ENCODE measurements at regions not wholly inside any gene's neighbourhood (a gene's known extent, or its start where the extent isn't known, plus 50 kb on each side); places are given as distances from the start of the nearest gene placed in this dataset.

GRCh38 chr12:85516667-85517325 is 236.8 kb downstream of the ALX1 start (continued):
- TF ChIP-seq, protein P1, sequence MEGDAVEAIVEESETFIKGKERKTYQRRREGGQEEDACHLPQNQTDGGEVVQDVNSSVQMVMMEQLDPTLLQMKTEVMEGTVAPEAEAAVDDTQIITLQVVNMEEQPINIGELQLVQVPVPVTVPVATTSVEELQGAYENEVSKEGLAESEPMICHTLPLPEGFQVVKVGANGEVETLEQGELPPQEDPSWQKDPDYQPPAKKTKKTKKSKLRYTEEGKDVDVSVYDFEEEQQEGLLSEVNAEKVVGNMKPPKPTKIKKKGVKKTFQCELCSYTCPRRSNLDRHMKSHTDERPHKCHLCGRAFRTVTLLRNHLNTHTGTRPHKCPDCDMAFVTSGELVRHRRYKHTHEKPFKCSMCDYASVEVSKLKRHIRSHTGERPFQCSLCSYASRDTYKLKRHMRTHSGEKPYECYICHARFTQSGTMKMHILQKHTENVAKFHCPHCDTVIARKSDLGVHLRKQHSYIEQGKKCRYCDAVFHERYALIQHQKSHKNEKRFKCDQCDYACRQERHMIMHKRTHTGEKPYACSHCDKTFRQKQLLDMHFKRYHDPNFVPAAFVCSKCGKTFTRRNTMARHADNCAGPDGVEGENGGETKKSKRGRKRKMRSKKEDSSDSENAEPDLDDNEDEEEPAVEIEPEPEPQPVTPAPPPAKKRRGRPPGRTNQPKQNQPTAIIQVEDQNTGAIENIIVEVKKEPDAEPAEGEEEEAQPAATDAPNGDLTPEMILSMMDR (CRISPR knock-in tag; IDR thresholded peaks at IDR 0.05): no peak
- TF ChIP-seq, protein P2, sequence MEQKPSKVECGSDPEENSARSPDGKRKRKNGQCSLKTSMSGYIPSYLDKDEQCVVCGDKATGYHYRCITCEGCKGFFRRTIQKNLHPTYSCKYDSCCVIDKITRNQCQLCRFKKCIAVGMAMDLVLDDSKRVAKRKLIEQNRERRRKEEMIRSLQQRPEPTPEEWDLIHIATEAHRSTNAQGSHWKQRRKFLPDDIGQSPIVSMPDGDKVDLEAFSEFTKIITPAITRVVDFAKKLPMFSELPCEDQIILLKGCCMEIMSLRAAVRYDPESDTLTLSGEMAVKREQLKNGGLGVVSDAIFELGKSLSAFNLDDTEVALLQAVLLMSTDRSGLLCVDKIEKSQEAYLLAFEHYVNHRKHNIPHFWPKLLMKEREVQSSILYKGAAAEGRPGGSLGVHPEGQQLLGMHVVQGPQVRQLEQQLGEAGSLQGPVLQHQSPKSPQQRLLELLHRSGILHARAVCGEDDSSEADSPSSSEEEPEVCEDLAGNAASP (CRISPR knock-in tag; IDR thresholded peaks at IDR 0.05; ENCODE audit: borderline replicate concordance): no peak

GRCh38 chr12:85519163-85519562 is 239.1 kb downstream of the ALX1 start:
- Histone ChIP-seq H3K27me3 (ENCODE audit: control insufficient read depth in 1 of 2, insufficient read depth in 2 of 2, low read length in 2 of 2) (no peaks in the 10 kb centered on the region), H3K4me2 (ENCODE audit: low read depth, low read length) (no peak overlapping the region), H3K4me1 (ENCODE audit: insufficient read depth, low read length) (no peaks in the 10 kb centered on the region), H3K27ac (ENCODE audit: extremely low read length, insufficient read depth, low read length) (no peak overlapping the region), H3K9me3 (ENCODE audit: low read length) (no peaks in the 10 kb centered on the region), H3K36me3 (replicated peaks in 1 of 2; ENCODE audit: control insufficient read depth in 1 of 2, insufficient read depth in 2 of 2, low read length in 2 of 2) (no peaks in the 10 kb centered on the region), H2AFZ (ENCODE audit: low read length) (no peak overlapping the region), H3K79me2 (ENCODE audit: insufficient read depth, low read length) (no peaks in the 10 kb centered on the region), H3K4me3 (replicated peaks in 1 of 3; ENCODE audit: insufficient read depth in 1 of 3, low read depth in 2 of 3, low read length in 3 of 3) (no peak overlapping the region), H4K20me1 (ENCODE audit: insufficient read depth, low read length) (no peaks in the 10 kb centered on the region), H3K9ac (ENCODE audit: insufficient read depth, low read depth, low read length) (no peak overlapping the region)
- DNase-seq (ENCODE audit: low spot score) (no peak), ATAC-seq (no peak), FAIRE-seq (no peak)
- in situ Hi-C loops (cut with HindIII; ENCODE audit: extremely low pct_ligation_motif_present, low pct_unique_long_range_greater_than_20kb): no loop called here
- intact Hi-C loops (cut with micrococcal nuclease; ENCODE audit: unreplicated experiment): no loop called here
- BruUV-seq (replicated peaks): no TSS peak
- ChIA-PET CTCF (ENCODE audit: low intra/inter-chr PET ratio, low total read pairs) (no interaction called here), POLR2A (no interaction called here)
- WGBS (ENCODE audit: low lambda C conversion rate): 5% methylated on average over 3 of the region's 3 CpGs
- no peak for TF ChIP-seq GLMP (CRISPR knock-in tag; IDR thresholded peaks at IDR 0.05; ENCODE audit: borderline replicate concordance)
- no peak for TF ChIP-seq TGIF2 (CRISPR knock-in tag; IDR thresholded peaks at IDR 0.05)
- TF ChIP-seq, protein P3, sequence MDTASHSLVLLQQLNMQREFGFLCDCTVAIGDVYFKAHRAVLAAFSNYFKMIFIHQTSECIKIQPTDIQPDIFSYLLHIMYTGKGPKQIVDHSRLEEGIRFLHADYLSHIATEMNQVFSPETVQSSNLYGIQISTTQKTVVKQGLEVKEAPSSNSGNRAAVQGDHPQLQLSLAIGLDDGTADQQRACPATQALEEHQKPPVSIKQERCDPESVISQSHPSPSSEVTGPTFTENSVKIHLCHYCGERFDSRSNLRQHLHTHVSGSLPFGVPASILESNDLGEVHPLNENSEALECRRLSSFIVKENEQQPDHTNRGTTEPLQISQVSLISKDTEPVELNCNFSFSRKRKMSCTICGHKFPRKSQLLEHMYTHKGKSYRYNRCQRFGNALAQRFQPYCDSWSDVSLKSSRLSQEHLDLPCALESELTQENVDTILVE (CRISPR knock-in tag; IDR thresholded peaks at IDR 0.05): no peak
- no peak for TF ChIP-seq JUN (CRISPR knock-in tag; IDR thresholded peaks at IDR 0.05)
- TF ChIP-seq TSC22D2 (CRISPR knock-in tag; IDR thresholded peaks at IDR 0.05; ENCODE audit: borderline replicate concordance): no peak
- no peak for TF ChIP-seq HDAC1 (CRISPR knock-in tag; IDR thresholded peaks at IDR 0.05)
- TF ChIP-seq, protein P4, sequence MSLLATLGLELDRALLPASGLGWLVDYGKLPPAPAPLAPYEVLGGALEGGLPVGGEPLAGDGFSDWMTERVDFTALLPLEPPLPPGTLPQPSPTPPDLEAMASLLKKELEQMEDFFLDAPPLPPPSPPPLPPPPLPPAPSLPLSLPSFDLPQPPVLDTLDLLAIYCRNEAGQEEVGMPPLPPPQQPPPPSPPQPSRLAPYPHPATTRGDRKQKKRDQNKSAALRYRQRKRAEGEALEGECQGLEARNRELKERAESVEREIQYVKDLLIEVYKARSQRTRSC (CRISPR knock-in tag; IDR thresholded peaks at IDR 0.05; ENCODE audit: low read depth): no peak
- no peak for TF ChIP-seq TFDP2 (CRISPR knock-in tag; IDR thresholded peaks at IDR 0.05)
- TF ChIP-seq SOX5 (CRISPR knock-in tag; IDR thresholded peaks at IDR 0.05; ENCODE audit: borderline replicate concordance): no peak
- TF ChIP-seq, protein P5, sequence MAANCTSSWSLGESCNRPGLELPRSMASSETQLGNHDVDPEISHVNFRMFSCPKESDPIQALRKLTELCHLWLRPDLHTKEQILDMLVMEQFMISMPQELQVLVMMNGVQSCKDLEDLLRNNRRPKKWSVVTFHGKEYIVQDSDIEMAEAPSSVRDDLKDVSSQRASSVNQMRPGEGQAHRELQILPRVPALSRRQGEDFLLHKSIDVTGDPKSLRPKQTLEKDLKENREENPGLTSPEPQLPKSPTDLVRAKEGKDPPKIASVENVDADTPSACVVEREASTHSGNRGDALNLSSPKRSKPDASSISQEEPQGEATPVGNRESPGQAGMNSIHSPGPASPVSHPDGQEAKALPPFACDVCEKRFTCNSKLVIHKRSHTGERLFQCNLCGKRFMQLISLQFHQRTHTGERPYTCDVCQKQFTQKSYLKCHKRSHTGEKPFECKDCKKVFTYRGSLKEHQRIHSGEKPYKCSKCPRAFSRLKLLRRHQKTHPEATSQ (CRISPR knock-in tag; IDR thresholded peaks at IDR 0.05; ENCODE audit: borderline replicate concordance): no peak
- no peak for TF ChIP-seq HOXA5 (CRISPR knock-in tag; IDR thresholded peaks at IDR 0.05)
- TF ChIP-seq GFI1 (CRISPR knock-in tag; IDR thresholded peaks at IDR 0.05; ENCODE audit: borderline replicate concordance): no peak

Data from HepG2 (cell line).